A549 (cell line): ENCODE measurements at regions not wholly inside any gene's neighbourhood (a gene's known extent, or its start where the extent isn't known, plus 50 kb on each side); places are given as distances from the start of the nearest gene placed in this dataset.

ENCODE experiments used
- EP300 ChIP-seq, 2 experiments: fragments of >200 bp; sonication (Bioruptor Twin); formaldehyde crosslinking; IDR thresholded peaks; 2 replicates in 1 of 2; 3 replicates in 1 of 2; pipeline ENCODE4 v1.6.1; 2016 to 2017
- POLR2A ChIP-seq: IDR thresholded peaks from 2 replicates; pipeline ENCODE4 v1.6.1; 2012; ENCODE audit warnings: mild to moderate bottlenecking, low read length
- TF ChIP-seq, protein P1 (sequence below): fragments of 200-600 bp; sonication (generic); IDR thresholded peaks from 2 replicates; pipeline ENCODE4 v1.6.1; 2016; ENCODE audit warnings: antibody characterized with exemption, mild to moderate bottlenecking, moderate library complexity

DNA sequence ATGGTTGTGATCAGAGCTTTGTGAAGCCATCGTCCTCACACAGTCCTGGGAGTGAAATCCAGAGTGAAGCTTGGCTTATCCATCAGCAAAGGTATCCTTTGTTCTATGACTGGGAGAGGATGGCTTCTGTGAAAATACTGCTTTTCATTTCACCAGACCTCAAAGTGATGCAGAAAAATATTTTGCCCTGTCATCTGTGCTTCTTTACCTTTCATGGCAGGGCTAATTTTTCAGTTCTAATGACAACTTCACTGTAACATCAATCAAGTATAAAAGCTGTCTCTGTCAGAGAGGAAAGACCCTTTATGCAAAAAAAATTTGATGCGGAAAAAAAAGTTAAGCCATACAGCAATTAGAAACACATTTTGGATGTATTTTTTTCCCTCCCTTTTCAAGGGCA lies 468.1 kb upstream of the ADARB2 start:
- TF ChIP-seq POLR2A (no peak), EP300 (IDR thresholded peaks at IDR 0.05) (no peak)
- TF ChIP-seq, protein P1, sequence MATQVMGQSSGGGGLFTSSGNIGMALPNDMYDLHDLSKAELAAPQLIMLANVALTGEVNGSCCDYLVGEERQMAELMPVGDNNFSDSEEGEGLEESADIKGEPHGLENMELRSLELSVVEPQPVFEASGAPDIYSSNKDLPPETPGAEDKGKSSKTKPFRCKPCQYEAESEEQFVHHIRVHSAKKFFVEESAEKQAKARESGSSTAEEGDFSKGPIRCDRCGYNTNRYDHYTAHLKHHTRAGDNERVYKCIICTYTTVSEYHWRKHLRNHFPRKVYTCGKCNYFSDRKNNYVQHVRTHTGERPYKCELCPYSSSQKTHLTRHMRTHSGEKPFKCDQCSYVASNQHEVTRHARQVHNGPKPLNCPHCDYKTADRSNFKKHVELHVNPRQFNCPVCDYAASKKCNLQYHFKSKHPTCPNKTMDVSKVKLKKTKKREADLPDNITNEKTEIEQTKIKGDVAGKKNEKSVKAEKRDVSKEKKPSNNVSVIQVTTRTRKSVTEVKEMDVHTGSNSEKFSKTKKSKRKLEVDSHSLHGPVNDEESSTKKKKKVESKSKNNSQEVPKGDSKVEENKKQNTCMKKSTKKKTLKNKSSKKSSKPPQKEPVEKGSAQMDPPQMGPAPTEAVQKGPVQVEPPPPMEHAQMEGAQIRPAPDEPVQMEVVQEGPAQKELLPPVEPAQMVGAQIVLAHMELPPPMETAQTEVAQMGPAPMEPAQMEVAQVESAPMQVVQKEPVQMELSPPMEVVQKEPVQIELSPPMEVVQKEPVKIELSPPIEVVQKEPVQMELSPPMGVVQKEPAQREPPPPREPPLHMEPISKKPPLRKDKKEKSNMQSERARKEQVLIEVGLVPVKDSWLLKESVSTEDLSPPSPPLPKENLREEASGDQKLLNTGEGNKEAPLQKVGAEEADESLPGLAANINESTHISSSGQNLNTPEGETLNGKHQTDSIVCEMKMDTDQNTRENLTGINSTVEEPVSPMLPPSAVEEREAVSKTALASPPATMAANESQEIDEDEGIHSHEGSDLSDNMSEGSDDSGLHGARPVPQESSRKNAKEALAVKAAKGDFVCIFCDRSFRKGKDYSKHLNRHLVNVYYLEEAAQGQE = no peak
